GM21447 (cell line): ENCODE measurements at regions not wholly inside any gene's neighbourhood (a gene's known extent, or its start where the extent isn't known, plus 50 kb on each side); places are given as distances from the start of the nearest gene placed in this dataset.

Source experiments
- ATAC-seq: cut with Tn5 transposase; IDR thresholded peaks from one replicate; pipeline ENCODE4 v1.9.1; 2021; ENCODE audit not compliant: unreplicated experiment

DNA sequence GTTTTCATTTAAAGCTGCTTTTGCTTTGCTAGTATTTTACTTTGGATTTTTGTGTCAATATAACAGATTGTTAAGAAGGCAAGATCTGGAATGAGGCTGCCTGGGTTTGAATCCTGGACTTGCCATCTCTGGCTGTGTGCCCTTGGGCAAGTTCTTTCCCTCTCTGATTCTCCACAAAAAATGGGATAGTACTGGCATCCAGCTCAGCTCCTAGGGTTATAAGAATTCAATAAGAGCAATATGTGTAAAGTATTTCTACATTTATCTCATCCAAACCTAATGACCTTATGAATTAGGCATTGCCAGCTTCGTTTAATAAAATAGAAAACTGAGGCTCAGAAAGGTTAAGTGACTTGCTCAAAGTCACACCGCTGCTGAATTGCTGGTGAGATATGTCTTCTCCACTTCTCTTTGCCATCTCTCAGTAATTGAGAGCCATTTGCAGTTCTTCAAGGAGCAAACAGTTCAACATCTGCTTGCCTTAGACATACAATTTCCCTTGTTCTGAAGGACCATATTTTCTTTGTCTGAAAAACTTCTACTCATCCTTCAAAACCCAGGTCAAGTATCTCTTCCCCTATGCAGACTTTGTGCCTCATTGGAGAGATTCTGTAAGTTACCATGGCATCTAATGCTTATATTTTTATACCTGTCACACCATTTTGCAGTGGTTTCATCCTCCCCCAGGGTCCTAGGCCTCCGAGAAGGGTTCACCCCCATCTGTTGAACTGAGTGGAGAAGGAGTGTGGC lies 80.8 kb upstream of the TLE3 start:
- no peak for ATAC-seq

DNA sequence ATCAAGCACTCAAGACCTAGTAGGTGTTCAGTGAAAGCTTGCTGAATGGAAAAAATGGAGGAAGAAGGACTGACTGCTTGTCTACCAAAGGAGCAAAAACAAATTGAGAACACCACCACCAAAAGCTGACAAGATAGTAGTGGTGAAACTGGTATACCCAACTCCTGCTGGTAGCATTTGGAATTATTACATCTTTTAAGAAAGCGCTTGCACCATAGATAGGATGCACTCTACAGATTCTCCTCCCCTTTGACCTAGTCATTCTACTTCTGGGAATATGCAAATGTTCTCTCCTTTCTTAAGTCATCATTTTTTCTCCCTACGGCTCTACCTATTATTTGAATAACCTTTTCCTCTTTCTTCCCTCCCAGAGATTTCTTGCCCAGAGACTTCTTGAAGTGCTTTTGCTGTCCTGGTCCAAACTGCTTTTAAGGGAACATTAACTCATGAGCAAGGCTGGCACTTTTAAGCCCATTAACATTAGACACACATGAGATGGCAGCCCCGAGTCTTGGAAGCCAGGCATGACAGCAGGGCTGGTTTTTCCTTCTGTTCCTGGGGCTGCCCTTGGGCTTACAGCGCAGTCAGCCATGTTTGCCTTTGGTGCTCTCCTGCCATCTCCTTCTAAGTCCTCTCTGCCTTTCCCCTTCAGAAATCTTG lies 75.0 kb upstream of the TLE3 start:
- no peak for ATAC-seq

GRCh38 chr15:70172124-70172523 lies 74.4 kb upstream of the TLE3 start:
- no peak for ATAC-seq

GRCh38 chr15:70171256-70171886 lies 73.7 kb upstream of the TLE3 start:
- no peak for ATAC-seq

- no peak for ATAC-seq
Observed at GRCh38 chr15:70170096-70170699, 72.5 kb upstream of the TLE3 start.

DNA sequence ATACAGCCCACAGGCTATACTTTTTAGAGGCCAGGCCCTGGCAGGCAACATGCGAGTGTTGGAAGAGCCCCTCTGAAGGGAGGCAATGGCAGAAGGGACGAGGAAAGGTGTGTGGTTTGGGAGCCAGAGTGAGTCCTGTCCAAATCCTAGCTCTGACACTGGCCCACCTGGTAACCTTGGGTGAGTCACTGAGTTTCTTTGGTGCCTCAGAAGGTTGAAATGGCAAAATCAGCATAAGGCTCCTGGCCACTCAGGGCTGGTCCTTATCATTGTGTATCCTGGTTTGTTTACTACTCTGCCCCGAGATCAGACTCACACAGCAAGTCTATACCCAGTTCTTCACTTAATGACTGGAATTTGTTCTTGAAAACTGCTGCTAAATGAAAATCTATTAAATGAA lies 71.4 kb upstream of the TLE3 start:
- ATAC-seq = no peak

- ATAC-seq = no peak
Observed at GRCh38 chr15:70167155-70167554, 69.4 kb upstream of the TLE3 start.

GRCh38 chr15:70166506-70167087 lies 68.9 kb upstream of the TLE3 start:
- no peak for ATAC-seq

- no peak for ATAC-seq
Observed at GRCh38 chr15:70165716-70166284, 68.1 kb upstream of the TLE3 start.

DNA sequence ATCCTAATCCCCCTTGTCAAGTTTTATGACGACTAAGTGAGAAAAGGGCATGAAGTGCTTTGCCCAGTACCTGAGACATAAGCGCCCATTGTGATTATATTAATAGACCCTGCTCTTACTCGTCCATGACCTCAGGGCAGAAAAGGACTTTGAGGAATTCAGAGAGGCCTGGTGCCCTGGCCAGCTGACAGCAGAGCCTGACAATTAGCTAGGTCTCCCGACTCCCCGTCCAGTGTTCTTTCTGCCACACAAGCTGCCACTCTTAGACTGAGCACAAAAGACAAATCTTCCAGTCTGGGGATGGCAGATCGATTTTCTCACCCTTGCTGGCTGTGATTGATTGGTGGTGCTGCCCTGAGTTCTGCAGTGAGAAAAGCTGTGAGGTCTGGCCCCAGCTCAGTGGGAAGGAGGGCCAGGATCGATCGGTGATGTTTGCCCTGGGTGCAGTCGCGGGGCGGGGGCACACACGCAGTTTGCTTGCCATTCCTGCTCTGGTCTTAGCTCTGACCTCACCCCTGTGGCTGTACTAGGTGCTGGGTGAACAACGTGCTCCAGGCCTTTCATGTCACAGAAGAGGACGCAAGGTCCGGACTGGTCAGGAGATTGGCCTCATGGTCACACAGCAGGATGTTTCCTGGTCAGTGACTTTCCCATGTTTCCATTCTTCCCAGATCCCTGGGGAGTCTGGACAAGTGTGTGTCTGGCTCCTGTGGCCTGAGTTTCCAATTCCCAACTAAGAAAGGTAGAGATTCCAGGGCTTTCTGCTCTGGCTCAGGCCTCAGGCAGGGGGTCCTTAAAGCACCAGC lies 67.4 kb upstream of the TLE3 start:
- no peak for ATAC-seq

DNA sequence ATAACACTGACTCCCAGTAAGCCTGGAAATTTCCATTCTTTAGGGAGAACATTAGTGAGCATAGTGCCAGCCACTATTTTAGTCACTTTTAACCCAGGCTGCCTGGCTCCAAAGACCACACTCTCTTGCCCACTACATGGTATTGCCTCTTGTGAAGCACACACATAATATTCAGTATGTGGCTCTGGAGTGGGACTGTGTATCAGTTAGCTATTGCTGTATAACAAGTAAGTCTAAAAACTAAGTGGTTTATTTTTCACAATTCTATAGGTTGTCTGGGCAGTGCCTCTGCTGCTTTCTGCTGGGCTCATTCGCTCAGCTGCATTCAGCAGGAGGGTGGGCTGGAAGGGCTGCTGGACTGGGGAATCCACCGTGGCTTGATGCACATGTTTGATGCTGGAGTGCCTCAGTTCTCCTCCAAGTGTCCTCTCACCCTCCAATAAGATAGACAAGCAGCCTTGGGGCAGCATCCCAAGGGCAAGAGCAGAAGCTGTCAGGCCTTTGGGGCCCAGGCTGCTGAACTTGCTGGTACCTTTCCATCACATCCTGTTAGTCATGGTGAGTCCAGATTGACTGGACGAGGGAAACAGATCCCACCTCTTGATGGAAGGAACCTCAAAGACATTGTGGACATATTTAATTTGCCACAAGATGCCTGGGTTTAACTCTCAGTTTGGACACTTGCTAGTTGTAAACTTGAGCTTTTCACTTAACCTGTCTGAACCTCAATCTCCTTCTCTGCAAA lies 66.6 kb upstream of the TLE3 start:
- no peak for ATAC-seq

- no peak for ATAC-seq
Observed at GRCh38 chr15:70160803-70161565, 63.3 kb upstream of the TLE3 start.

- no peak for ATAC-seq
Observed at GRCh38 chr15:70160267-70160666, 62.5 kb upstream of the TLE3 start.

- ATAC-seq = no peak
Observed at GRCh38 chr15:70159713-70160009, 61.9 kb upstream of the TLE3 start.

- ATAC-seq = no peak
Observed at GRCh38 chr15:70159001-70159712, 61.4 kb upstream of the TLE3 start.

- no peak for ATAC-seq
Observed at GRCh38 chr15:70158309-70159000, 60.7 kb upstream of the TLE3 start.

DNA sequence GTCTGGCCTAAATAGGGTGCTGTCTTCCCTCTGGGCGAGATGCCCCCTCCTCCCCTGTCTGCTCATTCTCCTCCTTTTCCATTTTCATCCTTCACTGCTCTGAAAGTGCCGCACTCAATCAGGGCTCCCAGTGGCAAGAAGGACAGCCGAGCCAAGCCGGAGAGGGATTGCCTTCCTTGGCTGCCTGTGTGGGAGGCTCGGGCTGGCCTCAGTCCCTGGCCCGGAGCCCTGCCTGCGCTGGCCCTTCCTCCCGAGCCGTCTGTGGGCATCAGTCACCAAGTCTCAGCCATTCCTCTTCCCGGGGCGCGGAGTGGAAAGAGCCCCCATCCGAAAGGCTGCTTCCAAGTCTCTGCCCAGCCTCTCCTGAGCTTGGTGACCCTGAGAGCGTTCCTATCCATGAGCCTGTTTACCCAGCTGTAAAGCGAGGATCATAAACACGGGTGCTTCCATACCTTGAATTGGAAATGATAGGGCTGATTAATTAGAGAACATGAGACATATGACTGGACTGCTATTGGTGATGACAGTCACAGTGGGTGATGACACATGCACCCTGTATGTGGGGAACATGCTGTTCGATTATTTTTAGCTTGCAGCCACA lies 59.1 kb upstream of the TLE3 start:
- no peak for ATAC-seq
